Inflammatory macrophage treated with lipopolysaccharide for 4 hours (primary cell): ENCODE measurements at regions not wholly inside any gene's neighbourhood (a gene's known extent, or its start where the extent isn't known, plus 50 kb on each side); places are given as distances from the start of the nearest gene placed in this dataset.

Source experiments
- DNase-seq: peaks from one replicate; pipeline ENCODE4 v3.0.0-alpha.2; 2020

DNA sequence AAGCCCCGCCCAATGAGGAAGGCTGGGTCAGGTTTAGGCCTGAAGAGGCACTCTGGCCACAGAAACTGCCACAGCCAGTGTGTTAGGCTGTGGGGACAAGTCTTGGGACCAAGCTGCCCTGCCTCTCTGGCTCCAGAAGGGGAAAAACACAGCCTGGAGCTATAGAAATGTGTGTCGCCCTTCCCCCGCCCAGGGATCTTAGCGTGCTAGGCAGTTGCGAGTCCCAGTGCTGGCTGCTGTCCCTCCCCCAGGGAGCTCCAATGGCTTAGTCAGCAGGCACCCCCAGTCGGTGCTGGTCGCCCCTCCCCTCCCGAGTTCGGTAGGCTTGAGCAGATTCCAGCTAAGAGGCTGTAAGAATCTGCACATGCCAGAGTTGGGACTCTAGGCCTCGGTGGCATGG lies 99.5 kb upstream of the API5 start:
- DNase-seq: no peak

DNA sequence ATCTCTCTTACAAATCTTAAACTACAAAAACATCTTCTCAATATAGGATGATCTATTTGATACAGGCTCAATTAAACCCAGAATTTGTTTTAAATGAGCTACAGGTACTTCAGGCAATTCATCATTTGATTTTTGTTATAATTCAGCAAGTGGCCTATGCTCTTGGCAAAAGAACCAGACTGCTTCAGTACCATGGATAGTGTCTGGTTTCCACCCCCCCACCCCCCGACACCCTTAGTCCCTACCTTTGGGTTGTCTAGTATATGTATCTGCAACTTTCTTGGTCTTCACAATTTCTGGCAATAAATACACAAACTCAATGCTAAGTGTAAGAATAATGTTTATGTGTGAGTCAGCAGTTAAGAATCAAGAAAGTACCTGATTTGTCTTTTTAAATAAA lies 97.3 kb upstream of the API5 start:
- no peak for DNase-seq

DNA sequence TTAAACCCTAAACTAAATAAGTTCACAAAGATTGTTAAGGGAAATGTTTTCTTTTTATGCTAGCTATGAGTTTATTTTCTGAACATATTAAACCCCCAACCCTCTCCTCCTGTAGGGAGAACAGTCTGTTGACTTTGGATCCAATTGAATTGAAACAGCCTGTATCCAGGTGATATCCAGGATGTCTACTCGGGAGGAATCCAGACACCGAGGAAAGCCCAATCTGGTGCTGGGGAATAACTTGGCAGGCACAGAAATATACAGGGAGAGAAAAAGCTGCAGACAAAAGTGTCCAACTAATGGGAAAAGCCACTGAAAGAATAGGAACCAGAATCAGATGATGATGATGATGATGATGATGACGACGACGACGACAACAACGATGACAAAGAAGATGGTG lies 93.9 kb upstream of the API5 start:
- DNase-seq: no peak

DNA sequence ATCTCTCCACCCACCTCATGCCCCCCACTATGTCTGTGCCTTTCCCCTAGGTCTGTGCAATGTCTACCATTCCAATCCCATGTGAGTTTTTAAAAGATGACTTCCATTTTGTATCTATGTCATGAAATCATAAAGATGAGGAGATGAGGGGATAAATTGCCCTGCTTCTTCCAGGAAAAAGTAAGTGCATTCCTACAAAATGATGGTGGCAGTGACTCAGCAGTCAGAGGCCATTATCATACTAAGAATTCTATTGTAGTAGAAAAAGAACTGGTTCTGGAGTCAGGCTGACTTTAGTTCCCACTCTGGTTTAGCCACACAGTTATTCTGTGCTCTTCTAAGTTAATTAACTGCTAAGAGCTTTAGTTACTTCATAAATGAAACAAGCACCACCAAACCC lies 89.6 kb upstream of the API5 start:
- DNase-seq: no peak

DNA sequence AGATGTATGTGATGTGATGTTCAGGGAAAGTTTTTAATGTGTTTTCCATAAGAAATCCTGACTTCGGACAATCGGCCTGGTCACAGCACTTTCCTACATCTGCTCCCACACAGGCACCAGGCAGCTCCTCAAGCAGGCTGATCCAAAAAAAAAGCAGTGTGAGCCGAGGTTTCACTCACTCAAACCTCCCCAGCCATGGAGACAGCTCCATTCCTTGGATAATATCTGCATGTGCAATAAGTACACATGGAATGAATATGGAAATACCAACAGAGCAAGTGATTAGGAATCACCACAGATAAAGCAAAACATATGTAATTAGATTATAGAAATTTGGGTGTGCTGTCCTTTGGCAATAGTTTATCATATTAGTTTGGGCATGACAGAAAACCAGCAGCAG lies 88.8 kb upstream of the API5 start:
- no peak for DNase-seq

DNA sequence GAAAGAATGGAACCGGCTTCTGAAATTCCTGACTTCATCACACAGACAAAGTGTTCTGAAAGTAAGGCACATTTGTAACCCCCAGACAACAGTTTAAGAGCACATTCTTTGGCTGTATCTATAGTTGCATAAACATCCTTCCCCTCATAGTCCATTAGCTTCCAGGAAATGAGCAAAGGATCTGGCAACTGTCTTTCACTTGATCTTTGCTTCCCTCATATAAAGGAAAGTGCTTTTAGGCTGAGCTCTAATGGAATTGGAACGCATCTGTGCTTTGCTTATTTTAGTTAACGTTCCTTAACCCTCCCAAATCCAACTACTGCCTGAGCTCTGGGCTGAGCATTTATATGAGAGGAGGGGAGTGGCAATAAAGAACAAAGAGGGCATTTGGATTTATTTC lies 76.9 kb upstream of the API5 start:
- DNase-seq: no peak

DNA sequence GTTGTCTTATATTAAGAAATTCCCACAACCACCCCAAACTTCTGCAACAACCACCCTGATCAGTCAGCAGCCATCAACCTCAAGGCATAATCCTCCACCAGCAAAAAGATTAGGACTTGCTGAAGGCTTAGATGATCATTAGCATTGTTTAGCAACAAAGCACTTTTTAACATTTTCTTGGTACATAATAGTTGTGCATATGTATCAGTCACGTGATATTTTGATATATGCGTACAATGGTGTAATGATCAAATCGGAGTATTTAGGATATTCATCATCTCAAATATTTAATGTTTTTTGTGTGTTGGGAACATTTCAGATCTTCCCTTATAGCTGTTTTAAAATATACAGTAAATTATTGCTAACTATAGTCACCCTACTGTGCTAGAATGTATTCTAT lies 73.5 kb upstream of the API5 start:
- DNase-seq: no peak

DNA sequence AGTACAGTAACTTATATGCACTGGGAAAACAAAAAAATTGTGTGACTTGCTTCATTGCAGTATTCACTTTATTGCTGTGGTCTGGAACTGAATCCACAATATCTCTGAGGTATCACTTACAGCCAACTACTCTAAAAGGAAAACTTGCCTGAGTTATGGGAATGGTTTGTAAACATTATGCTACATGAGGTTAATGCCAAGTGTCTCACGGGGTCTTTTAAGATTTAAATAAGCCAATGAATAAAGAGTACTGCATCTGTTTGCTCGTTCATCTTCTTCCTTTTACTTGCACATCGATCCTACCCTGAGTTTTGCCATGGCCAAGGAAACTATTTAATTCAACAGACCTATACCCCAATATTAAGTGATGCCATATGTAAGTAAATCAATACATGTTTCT lies 72.0 kb upstream of the API5 start:
- no peak for DNase-seq

DNA sequence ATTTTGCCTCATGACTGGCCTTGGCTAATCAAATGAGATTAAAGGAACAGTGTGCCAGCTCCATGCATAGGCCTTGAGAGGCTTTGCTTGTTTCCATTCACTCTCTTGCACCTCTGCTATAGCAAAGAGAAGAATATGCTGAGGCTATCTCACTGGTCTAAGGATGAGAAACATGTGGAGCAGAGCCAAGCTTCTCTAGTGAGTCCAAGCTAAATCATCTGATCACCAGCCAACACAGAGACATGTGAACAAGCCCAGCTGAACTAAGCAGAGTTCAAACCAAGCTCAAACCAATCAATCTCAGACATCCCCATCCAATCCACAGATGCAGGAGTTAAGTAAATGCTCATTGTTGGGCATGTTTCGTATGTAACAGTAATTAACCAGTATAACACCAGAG lies 69.4 kb upstream of the API5 start:
- DNase-seq: no peak

DNA sequence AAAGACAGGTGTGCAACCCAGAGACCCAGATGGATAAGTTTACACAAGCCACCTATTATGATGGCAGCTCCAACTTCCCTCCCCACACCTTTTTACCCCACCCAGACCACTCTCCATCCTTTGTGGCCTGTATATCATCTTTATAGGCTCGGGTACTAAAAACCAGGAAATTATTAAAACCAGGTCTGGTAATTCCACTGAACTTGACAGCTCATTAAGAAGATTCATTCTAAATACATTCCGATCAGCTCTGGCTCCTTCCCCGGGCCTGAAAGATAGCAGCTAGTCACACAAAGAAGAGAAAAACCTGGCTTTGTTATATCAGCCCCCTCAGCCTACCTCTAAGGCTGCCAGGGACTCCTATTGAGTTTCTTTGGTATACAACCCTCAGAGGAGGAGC lies 67.9 kb upstream of the API5 start:
- no peak for DNase-seq

DNA sequence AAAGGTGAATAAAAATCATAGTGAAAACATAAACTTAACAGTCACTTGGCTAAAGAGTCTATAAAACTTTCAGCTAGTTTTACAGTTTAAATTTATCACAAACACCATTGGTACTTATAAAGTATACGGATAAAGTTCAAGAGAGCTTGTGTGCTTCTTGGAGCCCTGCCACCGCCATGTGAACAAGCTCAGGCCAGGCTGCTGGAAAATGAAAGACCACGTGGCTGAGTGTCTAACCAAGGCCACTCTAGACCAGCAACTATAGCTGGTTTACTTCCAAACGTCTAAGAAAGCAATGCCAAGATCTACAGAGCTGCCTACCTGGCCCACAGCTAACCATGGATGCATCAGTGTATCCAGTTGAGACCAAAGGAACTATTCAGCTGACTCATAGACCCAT lies 66.3 kb upstream of the API5 start:
- DNase-seq: no peak

DNA sequence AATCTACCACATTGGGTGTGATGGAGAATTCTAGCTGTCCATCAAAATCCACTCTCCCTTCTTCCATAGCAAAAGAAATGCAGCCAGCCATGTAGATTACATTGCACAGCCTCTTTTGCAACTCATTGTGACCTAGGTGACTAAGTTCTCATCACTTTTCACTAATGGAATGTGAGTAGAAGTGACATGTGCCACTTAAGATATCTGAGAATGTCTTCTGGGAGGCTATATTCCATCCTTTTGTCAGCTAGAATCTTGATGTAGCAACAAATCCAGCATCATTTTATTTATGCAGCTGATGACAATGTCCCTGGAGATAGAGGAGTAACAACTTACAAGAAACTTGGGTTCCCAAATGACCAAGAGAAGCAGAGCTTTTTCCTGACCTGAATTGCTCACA lies 61.5 kb upstream of the API5 start:
- DNase-seq: no peak

DNA sequence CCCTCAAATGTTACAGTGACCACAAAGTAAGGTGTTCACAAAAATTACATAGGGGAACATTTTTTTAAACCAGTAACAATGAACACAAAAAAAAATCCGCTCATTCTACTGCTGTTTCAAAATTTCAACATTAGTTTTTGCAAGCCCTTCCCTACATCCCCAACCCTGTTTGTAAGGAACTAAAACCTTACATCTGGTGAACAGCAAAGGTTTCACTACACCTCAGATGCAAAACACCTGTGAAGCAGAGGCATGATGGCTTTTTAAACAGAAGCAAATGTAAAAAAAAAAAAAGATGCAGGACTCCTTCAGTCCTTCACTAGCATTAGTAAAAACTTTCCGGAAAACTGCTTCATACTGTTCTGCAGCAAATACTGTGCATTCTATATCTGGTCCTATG lies 50.0 kb upstream of the API5 start:
- no peak for DNase-seq
